A549 (cell line): ENCODE measurements at regions not wholly inside any gene's neighbourhood (a gene's known extent, or its start where the extent isn't known, plus 50 kb on each side); places are given as distances from the start of the nearest gene placed in this dataset.
"Not testable (repeated sequence)": the region's sequence is repeated elsewhere in the genome, so short reads cannot be mapped to it uniquely, and the experiment has no call there.

Experiments used
- ATAC-seq, 2 experiments: fragments of 200-7000 bp in 1 of 2; fragments of >200 bp in 1 of 2; cut with Nextera tagmentation in 1 of 2; cut with Tn5 transposase in 1 of 2; 3 replicates each; pipeline versions ENCODE4 v1.8.0 to v1.9.1; 2018 to 2020; ENCODE audit warnings: mild to moderate bottlenecking in 1 of 2, moderate library complexity in 1 of 2
- CTCF ChIA-PET: fragments of 300-600 bp; sonication (Branson Sonifier 250); formaldehyde crosslinking; extraction: SDS; loops from one replicate; lab custom pipeline; 2021; ENCODE audit warnings: antibody characterized with exemption, inconsistent platforms; lab: Yijun Ruan, JAX
- POLR2A ChIA-PET: fragments of 350-600 bp; formaldehyde crosslinking; extraction: SDS; loops from one replicate; lab custom pipeline; 2021; ENCODE audit warnings: antibody characterized with exemption, inconsistent platforms; lab: Yijun Ruan, JAX
- DNase-seq, 2 experiments: peaks; one replicate each; pipeline versions ENCODE4 v3.0.0 to v3.0.0-alpha.2; 2011 to 2016; ENCODE audit warnings: low read depth in 1 of 2, low spot score in 1 of 2
- FAIRE-seq: peaks from 2 replicates; lab custom pipeline; 2011; peaks lifted over from hg19 to GRCh38; lab: Jason Lieb, UNC
- H3K27ac ChIP-seq, 2 experiments: fragments of >200 bp; sonication (Bioruptor Twin); formaldehyde crosslinking; 3 replicates each; pipeline ENCODE4 v1.5.1; 2016 to 2017
- H3K4me1 ChIP-seq: fragments of >200 bp; sonication (Bioruptor Twin); formaldehyde crosslinking; 3 replicates; pipeline ENCODE4 v1.6.1; 2016
- H3K4me2 ChIP-seq: fragments of >200 bp; sonication (Bioruptor Twin); formaldehyde crosslinking; 3 replicates; pipeline ENCODE4 v1.6.1; 2016
- H3K4me3 ChIP-seq: fragments of >200 bp; sonication (Bioruptor Twin); formaldehyde crosslinking; 3 replicates; pipeline ENCODE4 v1.5.1; 2016
- H3K9me3 ChIP-seq: fragments of >200 bp; sonication (Bioruptor Twin); formaldehyde crosslinking; 3 replicates; pipeline ENCODE4 v1.6.1; 2016
- ATOH8 ChIP-seq: fragments of 250-450 bp; sonication (Bioruptor Pico); IDR thresholded peaks from 2 replicates; pipeline ENCODE4 v1.5.0; 2020; ENCODE audit warnings: low read depth, mild to moderate bottlenecking, moderate library complexity
- CHD4 ChIP-seq: fragments of 200-600 bp; sonication (generic); IDR thresholded peaks from 2 replicates; pipeline ENCODE4 v1.6.1; 2016; ENCODE audit warnings: antibody characterized with exemption, mild to moderate bottlenecking, borderline replicate concordance
- E2F6 ChIP-seq: IDR thresholded peaks from 2 replicates; pipeline ENCODE4 v1.6.1; 2012; ENCODE audit warnings: low read depth, borderline replicate concordance
- EP300 ChIP-seq, 2 experiments: fragments of >200 bp; sonication (Bioruptor Twin); formaldehyde crosslinking; IDR thresholded peaks; 2 replicates in 1 of 2; 3 replicates in 1 of 2; pipeline ENCODE4 v1.6.1; 2016 to 2017
- ESRRA ChIP-seq: fragments of 150-350 bp; IDR thresholded peaks from 2 replicates; pipeline ENCODE4 v1.6.1; 2014; ENCODE audit warnings: mild to moderate bottlenecking, low read length, borderline replicate concordance
- FOSB ChIP-seq: fragments of 250-450 bp; sonication (Bioruptor Pico); IDR thresholded peaks from 2 replicates; pipeline ENCODE4 v1.5.0; 2020; ENCODE audit warnings: mild to moderate bottlenecking, moderate library complexity
- GATA3 ChIP-seq: IDR thresholded peaks from 2 replicates; pipeline ENCODE4 v1.6.1; 2012; ENCODE audit warnings: borderline replicate concordance
- HEYL ChIP-seq: fragments of 250-450 bp; sonication (Bioruptor Pico); IDR thresholded peaks from 2 replicates; pipeline ENCODE4 v1.8.0; 2021; ENCODE audit warnings: mild to moderate bottlenecking, moderate library complexity
- HMGXB4 ChIP-seq: fragments of 250-450 bp; sonication (Bioruptor Pico); IDR thresholded peaks from 2 replicates; pipeline ENCODE4 v1.5.0; 2021; ENCODE audit warnings: mild to moderate bottlenecking, moderate library complexity, borderline replicate concordance
- HOXB5 ChIP-seq: fragments of 250-450 bp; sonication (Bioruptor Pico); IDR thresholded peaks from 2 replicates; pipeline ENCODE4 v1.5.0; 2020; ENCODE audit warnings: mild to moderate bottlenecking, moderate library complexity
- MAZ ChIP-seq: fragments of 150-350 bp; IDR thresholded peaks from 2 replicates; pipeline ENCODE4 v1.6.1; 2014; ENCODE audit warnings: antibody characterized with exemption, low read depth, low read length, borderline replicate concordance
- NFE2L2 ChIP-seq: fragments of 150-350 bp; conservative IDR thresholded peaks from 2 replicates; pipeline ENCODE4 v1.6.1; 2014; ENCODE audit warnings: low read length
- NR3C1 ChIP-seq: fragments of >200 bp; sonication (Bioruptor Twin); formaldehyde crosslinking; IDR thresholded peaks from 3 replicates; pipeline ENCODE4 v1.6.1; 2017
- PHF8 ChIP-seq: fragments of 200-600 bp; sonication (generic); IDR thresholded peaks from 2 replicates; pipeline ENCODE4 v1.6.1; 2016; ENCODE audit warnings: low read depth, mild to moderate bottlenecking, antibody characterized with exemption, moderate library complexity, borderline replicate concordance
- REST ChIP-seq: fragments of 200-600 bp; sonication (generic); IDR thresholded peaks from 2 replicates; pipeline ENCODE4 v1.6.1; 2016; ENCODE audit warnings: antibody characterized with exemption, mild to moderate bottlenecking, moderate library complexity
- RFX5 ChIP-seq: fragments of 450-650 bp; IDR thresholded peaks from 2 replicates; pipeline ENCODE4 v1.7.1; 2014; ENCODE audit warnings: antibody characterized with exemption, mild to moderate bottlenecking, moderate library complexity
- RNF2 ChIP-seq: fragments of 200-600 bp; sonication (generic); IDR thresholded peaks from 2 replicates; pipeline ENCODE4 v1.6.1; 2016; ENCODE audit warnings: low read depth, mild to moderate bottlenecking, antibody characterized with exemption, moderate library complexity, borderline replicate concordance
- ZNF302 ChIP-seq: fragments of 250-450 bp; sonication (Bioruptor Pico); IDR thresholded peaks from 2 replicates; pipeline ENCODE4 v1.9.0; 2021; ENCODE audit warnings: inconsistent platforms, mild to moderate bottlenecking, moderate library complexity
- WGBS: methylation state at CpG from one replicate; pipeline ENCODE4 v1.1.6; 2017; ENCODE audit errors: missing lambda C conversion rate; 5-methylcytosine and 5-hydroxymethylcytosine counted together

GRCh38 chr1:177640687-177641086, 329.2 kb downstream of the SEC16B start:
- FAIRE-seq (no peak), ATAC-seq (no peak), DNase-seq (no peak)
- Histone ChIP-seq H3K4me3 (no peak overlapping the region), H3K27ac (no peak overlapping the region), H3K4me1 (no peaks in the 10 kb centered on the region), H3K4me2 (no peak overlapping the region), H3K9me3 (no peaks in the 10 kb centered on the region)
- TF ChIP-seq PHF8 (no peak), HEYL (CRISPR knock-in tag) (no peak), RFX5 (no peak), ATOH8 (CRISPR knock-in tag) (no peak), REST (no peak), RNF2 (no peak), ZNF302 (no peak), NR3C1 (no peak), EP300 (IDR thresholded peaks at IDR 0.05) (no peak)
- ChIA-PET POLR2A (no interaction called here), CTCF (no interaction called here)

GRCh38 chr1:177634151-177634550, 335.7 kb downstream of the SEC16B start:
- H3K9me3 ChIP-seq, H3K4me1 ChIP-seq, DNase-seq, H3K27ac ChIP-seq, CTCF ChIA-PET, H3K4me2 ChIP-seq, POLR2A ChIA-PET, H3K4me3 ChIP-seq, ATAC-seq, FAIRE-seq: not testable (repeated sequence)
- WGBS: 8% methylated on average over 7 of the region's 15 CpGs

- Histone ChIP-seq H3K4me1 (no peaks in the 10 kb centered on the region), H3K27ac (no peak overlapping the region), H3K4me2 (no peak overlapping the region), H3K4me3 (no peak overlapping the region), H3K9me3 (no peaks in the 10 kb centered on the region)
- FAIRE-seq (no peak), DNase-seq (no peak), ATAC-seq (no peak)
- TF ChIP-seq RNF2 (no peak), NFE2L2 (no peak), HOXB5 (CRISPR knock-in tag) (no peak), MAZ (no peak), GATA3 (no peak), E2F6 (no peak), NR3C1 (no peak), ESRRA (no peak), FOSB (CRISPR knock-in tag) (no peak), ATOH8 (CRISPR knock-in tag) (no peak), HMGXB4 (CRISPR knock-in tag) (no peak), CHD4 (no peak)
- TF ChIP-seq, all 56 proteins: peak for 0
- ChIA-PET POLR2A (no interaction called here), CTCF (no interaction called here)
- WGBS: 1% methylated on average over 4 of the region's 4 CpGs
Measured at GRCh38 chr1:177632923-177633615, 336.8 kb downstream of the SEC16B start.
